Left ventricle myocardium superior (tissue), 1 donor: ENCODE measurements at regions not wholly inside any gene's neighbourhood (a gene's known extent, or its start where the extent isn't known, plus 50 kb on each side); places are given as distances from the start of the nearest gene placed in this dataset.
"Not testable (repeated sequence)": the region's sequence is repeated elsewhere in the genome, so short reads cannot be mapped to it uniquely, and the experiment has no call there.

Source experiments
- ATAC-seq: fragments of 200-7000 bp; cut with Tn5 transposase; one replicate; pipeline ENCODE4 v1.9.1; 2020; ENCODE audit warnings: mild to moderate bottlenecking, moderate library complexity
- DNase-seq: peaks from one replicate; pipeline ENCODE4 v3.0.0-alpha.2; 2020
- intact Hi-C: fragments of 100-400 bp; cut with micrococcal nuclease; formaldehyde crosslinking; loops from one replicate; pipeline ENCODE4 v1.11.0; 2022
- donor health status: DM: no; HTN: yes; CAD: no; lungs with severe emphysema.

- ATAC-seq (no peak), DNase-seq (no peak)
- intact Hi-C loops: no loop called here
These were observed 264.2 kb upstream of the KITLG start for GRCh38 chr12:88844426-88844825.

GRCh38 chr12:88842314-88842713, 262.0 kb upstream of the KITLG start:
- ATAC-seq (no peak), DNase-seq (no peak)
- intact Hi-C loops: no loop called here

- no peak for DNase-seq
- ATAC-seq: no peak
- intact Hi-C loops: no loop called here
These were observed 259.2 kb upstream of the KITLG start for GRCh38 chr12:88839486-88839885.

GRCh38 chr12:88836156-88836555, 255.9 kb upstream of the KITLG start:
- intact Hi-C loops: no loop called here
- no peak for DNase-seq
- no peak for ATAC-seq

- DNase-seq: no peak
- ATAC-seq: no peak
- intact Hi-C loops: no loop called here
These were observed 254.0 kb upstream of the KITLG start for GRCh38 chr12:88834226-88834625.

GRCh38 chr12:88833641-88834116, 253.4 kb upstream of the KITLG start:
- DNase-seq (no peak), ATAC-seq (no peak)
- intact Hi-C loops: no loop called here

- ATAC-seq, DNase-seq, intact Hi-C loops: not testable (repeated sequence)
These were observed 248.3 kb upstream of the KITLG start for GRCh38 chr12:88828537-88828936.

- intact Hi-C loops: no loop called here
- DNase-seq (no peak), ATAC-seq (no peak)
These were observed 239.7 kb upstream of the KITLG start for GRCh38 chr12:88820012-88820411.

- DNase-seq (no peak), ATAC-seq (no peak)
- intact Hi-C loops: no loop called here
These were observed 235.9 kb upstream of the KITLG start for GRCh38 chr12:88816201-88816600.

GRCh38 chr12:88814779-88815178, 234.5 kb upstream of the KITLG start:
- no peak for ATAC-seq
- intact Hi-C loops: no loop called here

GRCh38 chr12:88812610-88813009, 232.3 kb upstream of the KITLG start:
- no peak for ATAC-seq
- intact Hi-C loops: no loop called here
- no peak for DNase-seq

More at GRCh38 chr12:88814779-88815178, 234.5 kb upstream of the KITLG start:
- DNase-seq: no peak

GRCh38 chr12:88810806-88811205, 230.5 kb upstream of the KITLG start:
- no peak for ATAC-seq

GRCh38 chr12:88809841-88810240, 229.6 kb upstream of the KITLG start:
- ATAC-seq, DNase-seq, intact Hi-C loops: not testable (repeated sequence)

More at GRCh38 chr12:88810806-88811205, 230.5 kb upstream of the KITLG start:
- no peak for DNase-seq
- intact Hi-C loops: no loop called here

- no peak for DNase-seq
- ATAC-seq: no peak
- intact Hi-C loops: no loop called here
These were observed 225.4 kb upstream of the KITLG start for GRCh38 chr12:88805692-88806091.

- no peak for ATAC-seq
- no peak for DNase-seq
- intact Hi-C loops: no loop called here
These were observed 225.0 kb upstream of the KITLG start for GRCh38 chr12:88805286-88805685.

- intact Hi-C loops: no loop called here
- DNase-seq (no peak), ATAC-seq (no peak)
These were observed 221.9 kb upstream of the KITLG start for GRCh38 chr12:88802096-88802706.

GRCh38 chr12:88801227-88802095, 221.2 kb upstream of the KITLG start:
- intact Hi-C loops: no loop called here
- DNase-seq (no peak), ATAC-seq (no peak)

- DNase-seq: no peak
- no peak for ATAC-seq
- intact Hi-C loops: no loop called here
These were observed 212.8 kb upstream of the KITLG start for GRCh38 chr12:88793096-88793495.

- no peak for DNase-seq
- intact Hi-C loops: no loop called here
- no peak for ATAC-seq
These were observed 210.0 kb upstream of the KITLG start for GRCh38 chr12:88790231-88790630.

GRCh38 chr12:88784166-88784565, 203.9 kb upstream of the KITLG start:
- ATAC-seq: no peak
- DNase-seq: no peak
- intact Hi-C loops: no loop called here

GRCh38 chr12:88782351-88782750, 202.1 kb upstream of the KITLG start:
- intact Hi-C loops: no loop called here
- DNase-seq (no peak), ATAC-seq (no peak)
